Femur (tissue), 1 donor: ENCODE measurements at regions not wholly inside any gene's neighbourhood (a gene's known extent, or its start where the extent isn't known, plus 50 kb on each side); places are given as distances from the start of the nearest gene placed in this dataset.
"Not testable (repeated sequence)": the region's sequence is repeated elsewhere in the genome, so short reads cannot be mapped to it uniquely, and the experiment has no call there.

Experiments
- DNase-seq: peaks from one replicate; pipeline ENCODE4 v3.0.0-alpha.2; 2017

DNA sequence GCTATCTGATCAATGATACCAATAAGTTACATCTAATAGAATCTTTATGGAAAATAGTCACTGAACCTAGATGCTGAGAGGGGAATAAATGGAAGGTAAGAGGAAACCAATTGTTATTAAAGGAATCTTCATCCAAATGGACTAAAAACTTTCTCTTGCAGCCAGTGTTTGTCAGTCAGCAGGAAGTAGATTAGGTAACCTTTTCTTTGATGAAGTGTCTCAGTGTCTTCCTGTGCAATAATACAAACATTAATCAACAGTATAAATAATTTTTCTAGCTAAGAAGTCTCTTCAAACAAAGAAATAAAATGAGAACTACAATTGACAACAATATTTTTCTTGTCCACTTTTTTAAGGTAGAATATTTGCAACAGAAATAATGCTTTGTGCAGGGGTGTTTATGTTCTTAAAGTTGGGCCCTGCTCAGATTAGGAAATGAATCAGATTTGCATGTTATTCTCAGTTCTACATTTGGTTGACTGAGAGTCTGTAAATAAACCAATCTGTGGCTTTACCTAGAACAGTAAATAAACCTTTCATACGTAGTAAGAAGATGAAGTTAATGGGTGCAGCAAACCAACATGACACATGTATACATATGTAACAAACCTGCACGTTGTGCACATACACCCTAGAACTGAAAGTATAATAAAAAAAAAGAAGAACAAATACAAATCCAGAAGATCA, 391.4 kb downstream of the MRPL39 start:
- DNase-seq = no peak

DNA sequence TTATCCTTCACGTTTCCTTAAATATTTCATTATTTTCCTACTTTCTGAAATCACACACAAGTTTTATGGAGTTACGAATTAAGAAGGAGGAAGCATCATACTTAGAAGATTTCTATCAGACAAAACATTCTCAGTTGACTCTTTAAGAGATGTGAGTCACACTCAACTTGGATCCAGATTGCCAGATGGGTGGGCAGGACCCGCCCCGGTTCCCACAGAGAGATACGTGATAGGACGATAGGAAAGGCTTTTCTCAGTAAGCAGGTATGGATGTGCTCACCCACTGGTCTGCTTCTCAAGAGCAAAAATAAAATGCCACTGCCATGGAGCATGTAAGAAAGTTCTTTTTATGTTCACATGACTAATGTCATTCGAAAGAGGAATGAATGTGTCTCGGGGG, 392.6 kb downstream of the MRPL39 start:
- no peak for DNase-seq

DNA sequence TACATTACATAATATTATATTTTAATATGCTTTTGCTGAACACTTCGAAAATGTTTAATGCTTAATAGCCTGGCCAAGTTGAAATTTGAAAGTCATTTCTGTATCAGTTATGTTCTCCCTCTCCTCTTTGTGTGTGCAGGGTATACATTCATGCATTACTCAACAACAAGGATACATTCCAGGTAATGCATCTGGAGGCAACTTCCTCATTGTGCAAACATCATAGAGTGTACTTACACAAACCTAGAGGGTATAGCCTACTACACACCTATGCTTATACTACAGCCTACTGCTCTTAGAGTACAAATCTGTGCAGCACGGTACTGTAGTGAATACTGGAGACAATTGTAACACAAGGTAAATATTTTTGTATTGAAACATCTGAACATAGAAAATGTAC, 407.3 kb downstream of the MRPL39 start:
- no peak for DNase-seq

DNA sequence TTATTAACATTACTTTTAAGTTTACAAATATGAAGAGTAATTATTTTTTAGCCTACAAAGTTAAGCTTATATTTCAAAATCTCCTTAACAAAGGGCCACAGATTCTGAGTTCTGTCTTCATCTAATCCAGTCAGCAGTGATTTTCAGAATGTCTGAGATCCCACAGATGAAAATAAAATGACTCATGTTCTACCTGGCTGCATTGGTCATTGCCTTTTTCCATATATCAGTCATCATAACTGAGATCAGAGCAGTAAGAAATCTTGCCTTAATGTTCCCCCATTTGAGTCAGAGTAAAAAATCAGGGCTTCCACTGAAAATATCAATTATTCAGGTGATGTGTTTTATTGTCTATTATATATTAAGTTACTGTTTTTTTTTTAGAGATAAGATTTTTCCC, 416.1 kb downstream of the MRPL39 start:
- no peak for DNase-seq

DNA sequence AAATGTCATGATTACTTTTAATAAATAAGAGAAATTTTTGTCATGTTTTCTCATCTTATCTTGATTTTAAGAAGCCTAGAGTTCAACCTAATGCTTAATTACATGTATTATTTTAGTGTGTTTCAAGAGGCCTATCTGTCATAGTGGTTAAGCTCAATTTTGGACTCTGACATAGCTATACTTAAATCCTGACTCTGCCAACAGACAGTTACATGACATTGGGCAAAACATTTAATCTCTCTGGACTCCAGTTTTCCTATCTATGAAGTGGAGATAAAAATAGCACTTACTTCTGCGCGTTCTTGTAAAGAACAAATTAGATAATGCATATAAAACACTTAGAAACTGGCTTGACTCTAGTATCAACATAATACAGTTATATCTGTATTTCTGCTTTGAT, 417.8 kb downstream of the MRPL39 start:
- DNase-seq = no peak

DNA sequence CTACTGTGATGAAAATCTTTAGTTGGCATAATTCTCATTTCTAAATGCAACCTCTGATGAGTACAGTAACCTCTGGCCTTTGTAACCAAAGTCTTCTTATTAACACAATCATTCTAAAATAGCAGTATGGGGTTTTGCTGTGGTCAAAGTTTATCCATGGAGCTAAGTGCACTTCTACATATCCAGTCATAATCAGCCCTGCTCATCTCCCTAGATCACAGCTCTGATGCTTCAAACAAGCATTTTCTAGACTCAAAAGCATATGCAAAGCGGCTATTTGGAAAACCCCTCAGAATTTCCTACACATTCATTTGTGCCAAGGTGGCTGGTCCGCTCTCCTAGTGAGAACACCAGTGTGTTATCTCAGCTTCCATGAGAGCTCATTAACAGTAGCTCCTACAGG, 418.6 kb downstream of the MRPL39 start:
- DNase-seq = no peak

DNA sequence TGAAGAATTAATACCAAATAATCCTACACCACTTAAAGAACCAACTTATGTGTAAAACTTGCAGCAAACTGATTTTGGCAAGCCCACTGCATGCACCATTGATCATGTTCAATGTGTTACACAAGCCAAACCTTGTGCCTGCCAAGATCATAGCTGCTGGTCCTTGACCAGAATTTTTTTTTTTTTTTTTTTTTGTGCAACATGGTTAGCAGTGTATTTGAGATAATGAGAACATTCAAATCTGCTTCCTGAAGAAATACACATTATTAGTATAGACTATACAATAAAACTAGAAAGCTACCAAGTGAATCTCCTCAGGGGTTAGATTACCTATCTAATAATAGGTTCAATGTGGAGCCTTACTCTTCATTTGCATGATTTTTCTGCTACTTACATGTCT, 421.0 kb downstream of the MRPL39 start:
- no peak for DNase-seq

DNA sequence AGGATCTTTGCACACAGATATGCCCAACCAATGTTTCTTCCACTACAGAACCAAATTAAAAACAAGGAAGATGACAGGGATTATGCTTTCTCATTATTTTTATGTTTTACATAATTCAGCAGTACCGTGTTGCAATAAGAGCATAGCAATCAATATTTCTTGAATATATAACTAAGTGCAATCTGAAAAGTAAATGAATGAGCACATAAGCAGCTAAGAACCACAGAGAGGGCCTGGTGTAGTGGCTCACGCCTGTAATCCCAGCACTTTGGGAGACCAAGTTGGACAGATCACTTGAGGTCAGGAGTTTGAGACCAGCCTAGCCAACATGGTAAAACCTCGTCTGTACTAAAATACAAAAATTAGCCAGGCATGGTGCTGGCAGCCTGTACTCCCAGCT, 423.7 kb downstream of the MRPL39 start:
- no peak for DNase-seq

DNA sequence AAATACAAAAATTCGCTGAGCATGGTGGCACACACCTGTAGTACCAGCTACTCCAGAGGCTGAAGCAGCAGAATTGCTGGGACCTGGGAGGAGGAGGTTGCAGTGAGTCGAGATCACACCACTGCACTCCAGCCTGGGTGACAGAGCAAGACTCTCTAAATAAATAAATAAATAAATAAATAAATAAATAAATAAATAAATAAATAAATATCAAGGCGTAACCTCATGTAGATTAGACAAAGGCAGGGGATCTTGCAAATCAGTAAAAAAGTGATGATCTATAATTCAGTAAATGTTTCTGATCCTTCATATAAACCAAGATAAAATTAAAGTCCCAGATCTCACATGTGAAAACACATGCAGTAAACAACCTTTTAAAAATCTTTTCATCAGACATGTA, 425.6 kb downstream of the MRPL39 start:
- not testable (repeated sequence) for DNase-seq

DNA sequence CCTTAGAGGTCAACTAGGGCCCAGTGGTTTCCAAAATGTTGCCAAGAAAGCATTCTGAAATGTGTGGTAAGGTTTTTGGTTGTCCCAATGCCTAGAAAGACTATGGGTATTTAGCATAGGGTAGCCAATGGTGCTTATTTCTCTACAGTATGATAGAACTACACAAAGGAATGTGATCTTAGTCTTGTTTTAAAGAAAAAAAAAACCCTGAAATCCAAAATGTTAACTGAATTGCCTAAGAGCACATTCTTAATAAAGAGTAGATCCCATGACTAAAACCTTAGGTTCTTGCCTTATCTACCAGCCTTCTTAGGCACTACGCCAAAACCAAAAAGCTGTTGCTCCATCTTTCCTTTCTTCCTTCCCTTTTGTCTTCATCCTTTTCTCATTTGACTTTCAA, 428.2 kb downstream of the MRPL39 start:
- no peak for DNase-seq

DNA sequence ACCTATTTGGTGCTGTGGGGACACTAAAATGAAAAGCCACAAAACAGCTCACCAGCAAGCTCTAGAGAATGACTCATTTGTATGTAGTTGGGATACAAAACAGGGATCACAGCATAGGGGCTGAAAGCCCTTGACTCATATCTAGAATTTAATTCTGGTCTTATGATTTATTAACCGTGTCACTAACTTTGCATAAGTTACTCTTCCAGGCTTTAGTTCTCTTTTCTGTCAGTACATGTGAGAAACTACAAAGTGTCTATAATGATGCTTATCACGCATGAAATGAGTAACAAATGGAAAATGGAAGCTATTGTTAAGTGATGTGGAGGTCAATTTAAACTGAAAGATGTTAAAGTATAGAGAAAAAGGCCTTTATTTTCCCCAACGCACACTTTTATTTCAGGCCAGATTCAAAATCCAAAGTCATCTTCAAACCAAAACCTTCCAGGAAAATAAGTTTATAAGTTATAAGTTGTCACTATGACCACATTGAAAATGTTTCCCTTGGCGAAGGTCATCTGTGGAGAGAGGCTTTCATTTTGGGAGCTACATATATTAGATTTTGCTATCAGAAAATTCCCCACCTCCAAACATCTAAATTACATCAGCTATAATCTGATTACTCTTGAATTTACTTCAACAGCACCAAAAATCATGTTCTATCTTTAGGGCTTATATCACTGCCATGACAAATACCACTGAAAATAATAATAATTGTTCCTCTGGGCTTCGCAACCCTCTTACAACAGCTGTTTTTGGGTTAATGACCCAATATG, 430.5 kb downstream of the MRPL39 start:
- DNase-seq = no peak

DNA sequence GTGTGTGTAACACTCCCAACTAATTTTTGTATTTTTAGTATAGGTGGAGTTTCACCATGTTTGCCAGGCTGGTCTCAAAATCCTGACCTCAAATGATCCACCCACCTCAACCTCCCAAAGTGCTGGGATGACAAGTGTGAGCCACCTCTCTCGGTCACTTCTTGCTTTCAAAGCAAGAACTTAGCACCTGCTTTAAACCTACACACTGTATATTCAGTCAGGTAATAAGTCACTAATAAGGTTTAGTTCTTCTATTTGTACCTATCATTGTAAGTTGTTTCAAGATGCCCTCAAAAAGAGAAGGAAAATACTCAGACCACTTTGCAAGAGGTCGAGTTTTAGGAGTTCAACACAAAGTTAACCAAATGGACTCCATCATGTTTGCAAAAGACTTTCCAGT, 431.3 kb downstream of the MRPL39 start:
- DNase-seq = no peak

DNA sequence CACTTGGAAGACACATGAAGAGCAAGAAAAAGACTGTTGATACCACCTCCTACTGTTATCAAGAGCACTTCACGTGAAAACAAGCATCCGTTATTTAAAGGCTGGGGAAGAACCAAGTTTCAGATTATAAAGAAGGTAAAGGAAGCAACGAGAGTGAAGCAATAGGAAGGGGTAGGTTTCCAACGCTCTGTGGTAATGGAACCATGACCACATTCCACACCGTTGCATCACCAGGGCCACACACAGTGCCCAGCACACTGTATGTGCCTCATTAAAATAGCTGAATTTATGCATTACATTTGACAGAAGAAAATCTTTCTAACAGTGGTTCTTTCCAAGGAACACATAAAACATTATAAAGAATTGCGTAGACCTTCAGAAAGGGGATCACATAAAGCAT, 435.8 kb downstream of the MRPL39 start:
- DNase-seq = peak; percentile 22

DNA sequence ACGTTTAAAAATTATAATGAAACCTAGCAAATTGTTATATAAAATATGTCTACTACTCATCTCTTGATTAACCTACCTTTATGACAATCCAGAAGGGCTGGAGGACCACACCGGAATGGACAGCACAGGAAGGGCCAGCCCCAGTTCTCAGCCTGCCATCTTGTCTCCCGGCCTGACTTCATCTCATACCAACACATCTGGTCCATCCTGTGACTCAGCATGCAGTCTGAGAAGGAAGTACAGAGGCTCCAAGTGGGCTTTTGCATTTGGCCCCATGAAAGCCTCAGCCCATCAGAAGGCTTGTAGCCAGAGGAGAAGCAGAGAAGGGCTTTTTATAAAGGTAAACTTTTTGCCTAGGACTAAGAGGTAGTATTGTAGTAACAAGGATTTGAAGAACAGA, 436.6 kb downstream of the MRPL39 start:
- DNase-seq = no peak

DNA sequence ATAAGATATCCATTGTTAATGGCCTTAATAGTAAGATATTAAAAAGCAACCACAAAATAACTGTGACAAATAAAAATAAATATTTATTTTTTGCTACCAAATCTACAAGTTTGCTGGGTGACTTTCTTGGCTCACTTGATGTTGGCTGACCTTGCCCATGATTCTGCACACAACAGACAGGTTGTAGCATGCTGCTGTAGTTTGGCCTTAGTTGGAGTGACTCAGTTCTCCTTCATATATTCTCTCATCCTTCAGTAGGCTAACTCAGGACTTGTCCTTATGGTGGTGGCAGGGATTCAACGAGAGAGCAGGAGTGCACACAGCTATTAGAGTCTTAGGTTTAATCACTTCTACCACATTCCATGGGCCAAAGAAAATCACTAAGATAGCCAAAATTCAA, 437.9 kb downstream of the MRPL39 start:
- no peak for DNase-seq

DNA sequence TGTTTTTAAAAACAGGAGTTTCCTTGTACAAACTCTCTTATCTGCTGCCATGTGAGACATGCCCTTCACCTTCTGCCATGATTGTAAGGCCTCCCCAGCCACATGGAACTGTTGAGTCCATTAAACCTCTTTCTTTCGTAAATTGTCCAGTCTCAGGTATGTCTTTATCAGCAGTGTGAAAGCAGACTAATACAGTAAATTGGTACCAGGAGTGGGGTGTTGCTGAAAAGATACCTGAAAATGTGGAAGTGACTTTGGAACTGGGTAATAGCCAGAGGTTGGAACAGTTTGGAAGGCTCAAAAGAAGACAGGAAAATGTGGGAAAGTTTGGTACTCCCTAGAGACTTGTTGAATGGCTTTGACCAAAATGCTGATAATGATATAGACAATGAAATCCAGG, 440.4 kb downstream of the MRPL39 start:
- DNase-seq = not testable (repeated sequence)

DNA sequence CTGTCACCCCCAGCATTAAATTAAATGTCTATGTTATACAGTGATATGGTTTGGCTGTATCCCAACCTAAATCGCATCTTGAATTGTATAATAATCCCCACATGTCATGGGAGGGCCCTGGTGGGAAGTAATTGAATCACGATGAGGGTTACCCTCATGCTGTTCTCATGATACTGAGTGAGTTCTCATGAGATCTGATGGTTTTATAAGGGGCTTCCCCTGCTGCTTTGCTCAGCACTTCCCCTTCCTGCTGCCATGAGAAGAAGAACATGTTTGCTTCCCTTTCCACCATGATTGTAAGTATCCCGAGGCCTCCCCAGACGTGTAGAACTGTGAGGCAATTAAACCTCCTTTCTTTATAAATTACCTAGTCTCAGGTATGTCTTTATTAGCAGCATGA, 445.7 kb downstream of the MRPL39 start:
- DNase-seq = no peak

DNA sequence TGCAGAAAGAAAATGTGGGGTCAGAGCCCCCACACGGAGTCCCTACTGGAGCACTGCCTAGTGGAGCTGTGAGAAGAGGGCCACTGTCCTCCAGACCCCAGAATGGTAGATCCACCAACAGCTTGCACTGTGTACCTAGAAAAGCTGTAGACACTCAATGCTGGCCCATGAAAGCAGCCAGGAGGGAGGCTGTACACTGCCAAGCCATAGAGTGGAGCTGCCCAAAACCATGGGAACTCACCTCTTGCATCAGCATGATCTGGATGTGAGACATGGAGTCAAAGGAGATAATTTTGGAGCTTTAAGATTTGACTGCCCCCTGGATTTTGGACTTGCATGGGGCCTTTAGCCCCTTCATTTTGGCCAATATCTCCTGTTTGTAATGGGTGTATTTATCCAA, 452.3 kb downstream of the MRPL39 start:
- DNase-seq = not testable (repeated sequence)

DNA sequence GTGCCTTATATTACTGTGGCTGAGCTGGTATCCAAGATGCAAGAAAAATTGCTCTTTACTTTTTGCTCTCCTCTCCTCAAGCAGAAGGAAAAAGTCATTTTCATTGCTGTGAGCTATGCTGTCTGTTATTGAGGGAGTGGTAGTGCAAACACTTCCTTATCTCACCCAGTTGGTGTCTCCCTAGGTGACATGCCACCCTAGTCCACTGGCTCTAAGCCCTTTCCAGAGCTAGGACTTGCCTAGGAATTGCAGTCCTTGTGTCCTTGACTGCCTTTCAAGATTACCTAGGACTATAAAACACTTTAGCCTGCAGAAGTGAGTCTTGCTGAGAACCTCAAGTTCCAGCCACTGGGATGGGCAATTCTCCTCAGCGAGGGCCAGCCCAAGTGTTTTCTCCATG, 458.3 kb downstream of the MRPL39 start:
- no peak for DNase-seq

DNA sequence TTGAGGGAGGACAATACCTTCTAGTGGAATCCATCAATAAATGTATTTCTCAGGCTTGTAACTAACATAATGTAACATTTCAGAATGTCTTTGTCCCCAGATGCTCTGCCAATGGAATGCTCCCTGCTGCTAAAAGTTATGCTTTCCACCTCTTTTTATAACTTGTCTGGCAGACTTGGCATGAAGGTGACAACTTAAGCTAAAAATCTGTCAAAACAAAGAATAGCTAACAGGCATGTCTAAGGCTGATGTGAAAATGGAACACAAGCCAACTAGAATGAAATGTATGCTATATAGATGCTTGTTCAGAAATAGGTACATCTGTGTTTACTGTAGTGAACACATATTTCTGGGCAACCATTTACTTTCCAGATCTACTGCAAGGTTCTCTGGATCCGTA, 467.9 kb downstream of the MRPL39 start:
- no peak for DNase-seq

DNA sequence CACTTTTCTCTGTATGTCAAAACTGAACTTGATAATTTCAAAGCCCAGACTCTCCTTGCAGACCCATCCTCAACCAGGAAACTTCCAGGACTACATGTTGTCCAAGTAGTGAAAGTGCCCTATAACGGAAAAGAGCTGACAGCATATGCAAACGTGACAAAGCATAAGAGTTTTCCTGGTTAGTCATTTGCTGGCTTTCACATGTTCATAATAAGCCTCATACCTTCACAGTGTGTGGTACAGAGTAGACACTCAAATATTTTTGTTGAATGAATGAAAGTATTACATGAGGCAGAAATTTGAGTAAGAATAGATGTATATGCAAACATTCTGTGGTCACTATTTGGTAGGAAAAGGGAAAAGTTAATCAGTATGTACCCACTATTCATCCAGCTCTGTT, 473.3 kb downstream of the MRPL39 start:
- DNase-seq = no peak

DNA sequence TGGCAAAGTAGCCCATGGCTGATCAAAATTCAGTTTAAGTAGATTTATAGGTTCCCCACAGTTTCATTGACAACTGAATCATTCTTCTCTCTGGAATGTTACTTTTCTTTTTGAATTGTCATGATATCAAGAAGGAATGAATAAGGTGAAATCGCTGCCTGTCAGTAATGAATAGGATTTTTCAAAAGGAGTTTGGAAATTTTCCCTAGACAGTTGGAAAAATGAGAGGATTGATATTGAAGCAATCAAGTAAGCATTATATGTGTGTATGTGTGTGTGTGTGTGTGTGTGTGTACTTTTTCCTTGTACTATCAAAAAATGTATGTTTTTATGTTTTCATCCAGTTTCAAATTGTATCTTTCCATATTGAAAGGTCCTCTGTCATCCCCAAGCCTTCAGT, 479.5 kb downstream of the MRPL39 start:
- no peak for DNase-seq

DNA sequence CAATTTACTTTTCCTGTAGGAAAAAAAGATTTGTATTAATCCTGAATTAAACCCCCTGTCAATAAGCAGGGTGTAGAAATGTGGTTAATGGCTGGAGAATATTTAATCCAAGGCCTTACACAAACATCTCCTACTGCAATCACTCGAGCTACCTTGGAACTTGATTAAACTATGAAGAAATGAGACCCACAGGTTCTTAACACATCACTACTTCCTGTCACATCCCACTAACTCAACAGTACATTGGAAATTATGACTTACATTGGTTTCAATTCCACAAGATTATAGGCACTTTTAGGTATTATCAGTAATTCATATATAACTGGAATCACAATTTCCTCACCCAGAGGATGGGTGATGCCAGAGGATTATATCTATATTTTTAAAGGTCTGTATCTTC, 480.3 kb downstream of the MRPL39 start:
- no peak for DNase-seq

DNA sequence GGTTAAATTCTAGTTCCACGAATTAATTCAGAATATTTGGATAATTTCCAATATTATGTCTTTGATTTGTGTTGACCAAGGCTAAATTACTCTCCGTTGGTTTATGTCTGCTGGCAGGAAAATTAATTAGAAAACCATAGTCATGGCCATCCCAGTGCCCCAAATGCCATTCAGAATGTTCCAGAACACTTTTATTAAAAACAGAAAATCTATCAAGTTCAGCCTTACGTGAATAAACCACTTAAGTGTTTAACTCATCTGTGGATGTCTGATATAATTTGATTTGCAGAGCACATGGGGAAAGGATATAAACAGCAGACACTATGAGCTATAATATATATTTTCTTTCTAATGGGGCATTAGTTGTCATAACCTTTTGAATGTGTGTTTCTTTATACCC, 480.7 kb downstream of the MRPL39 start:
- no peak for DNase-seq

DNA sequence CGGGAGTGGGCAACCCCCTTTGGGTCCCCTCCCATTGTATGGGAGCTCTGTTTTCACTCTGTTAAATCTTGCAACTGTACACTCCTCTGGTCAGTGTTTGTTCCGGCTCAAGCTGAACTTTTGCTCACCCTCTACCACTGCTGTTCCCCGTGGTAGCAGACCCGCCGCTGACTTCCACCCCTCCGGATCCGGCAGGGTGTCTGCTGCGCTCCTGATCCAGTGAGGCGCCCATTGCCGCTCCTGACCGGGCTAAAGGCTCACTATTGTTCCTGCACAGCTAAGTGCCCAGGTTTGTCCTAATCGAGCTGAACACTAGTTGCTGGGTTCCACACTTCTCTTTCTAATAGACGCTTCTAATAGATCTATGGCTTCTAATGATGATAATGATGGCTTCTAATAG, 488.6 kb downstream of the MRPL39 start:
- no peak for DNase-seq
